NB4 (cell line): ENCODE measurements at regions not wholly inside any gene's neighbourhood (a gene's known extent, or its start where the extent isn't known, plus 50 kb on each side); places are given as distances from the start of the nearest gene placed in this dataset.

ENCODE experiments used
- DNase-seq: peaks from one replicate; pipeline ENCODE4 v3.0.0; 2010; ENCODE audit warnings: low read depth
- H3K4me3 ChIP-seq: one replicate; pipeline ENCODE4 v1.5.1; 2011; ENCODE audit warnings: mild to moderate bottlenecking, low read depth, low read length, moderate library complexity
- MYC ChIP-seq: IDR thresholded peaks from 2 replicates; pipeline ENCODE4 v1.6.1; 2011; ENCODE audit warnings: low read depth, low read length
- POLR2A ChIP-seq: IDR thresholded peaks from 2 replicates; pipeline ENCODE4 v1.6.1; 2011; ENCODE audit warnings: mild to moderate bottlenecking; ENCODE audit not compliant: insufficient read length; ENCODE audit errors: extremely low read depth
- TF ChIP-seq, protein P1 (sequence below): IDR thresholded peaks from one replicate; pipeline ENCODE4 v1.5.1; 2012; ENCODE audit warnings: low read depth, low read length
- TF ChIP-seq, protein P2 (sequence below): IDR thresholded peaks from 2 replicates; pipeline ENCODE4 v1.6.1; 2011; ENCODE audit warnings: low read depth, low read length

DNA sequence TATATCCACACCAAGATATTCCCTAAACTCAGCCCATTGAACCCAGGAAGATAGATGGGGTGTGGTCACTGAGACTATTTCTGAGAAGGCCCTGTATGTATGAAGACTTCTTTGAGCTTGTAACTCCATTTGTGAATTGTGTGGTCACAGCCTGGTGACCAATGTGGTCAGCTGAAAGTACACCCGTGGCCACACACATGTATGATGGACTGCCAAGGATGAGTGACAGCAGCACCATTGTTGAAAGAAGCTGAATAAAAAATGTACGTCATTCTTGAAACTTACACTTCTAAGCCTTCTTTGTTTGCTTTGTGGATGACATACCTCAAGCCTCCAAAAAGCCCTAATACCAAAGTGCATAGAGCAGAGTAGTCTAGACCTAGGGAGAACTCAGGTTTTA, 581.4 kb downstream of the RAB28 start:
- TF ChIP-seq POLR2A: no peak
- H3K4me3 ChIP-seq: no peak overlapping the region
- DNase-seq: no peak

DNA sequence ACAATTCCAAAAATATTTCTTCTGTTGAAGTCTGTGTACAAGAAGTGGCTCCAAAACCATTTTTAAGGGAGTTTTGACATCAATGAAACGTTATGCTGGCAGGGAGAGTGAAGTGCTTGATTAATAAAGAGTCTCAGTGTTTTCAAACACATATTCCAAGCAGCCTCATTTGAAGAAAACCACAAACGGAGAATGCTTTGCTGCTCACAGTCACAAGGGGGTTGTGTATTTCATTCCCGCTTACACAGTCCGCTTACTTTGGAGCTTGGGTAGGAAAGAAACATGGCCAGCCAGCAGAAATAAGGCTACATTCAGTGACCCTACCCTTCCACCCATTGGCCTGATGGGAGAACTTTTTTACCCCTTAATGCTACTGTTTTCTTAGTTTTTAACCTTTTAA, 586.2 kb downstream of the RAB28 start:
- no peak for DNase-seq
- TF ChIP-seq POLR2A (no peak), MYC (no peak)
- TF ChIP-seq, protein P1, sequence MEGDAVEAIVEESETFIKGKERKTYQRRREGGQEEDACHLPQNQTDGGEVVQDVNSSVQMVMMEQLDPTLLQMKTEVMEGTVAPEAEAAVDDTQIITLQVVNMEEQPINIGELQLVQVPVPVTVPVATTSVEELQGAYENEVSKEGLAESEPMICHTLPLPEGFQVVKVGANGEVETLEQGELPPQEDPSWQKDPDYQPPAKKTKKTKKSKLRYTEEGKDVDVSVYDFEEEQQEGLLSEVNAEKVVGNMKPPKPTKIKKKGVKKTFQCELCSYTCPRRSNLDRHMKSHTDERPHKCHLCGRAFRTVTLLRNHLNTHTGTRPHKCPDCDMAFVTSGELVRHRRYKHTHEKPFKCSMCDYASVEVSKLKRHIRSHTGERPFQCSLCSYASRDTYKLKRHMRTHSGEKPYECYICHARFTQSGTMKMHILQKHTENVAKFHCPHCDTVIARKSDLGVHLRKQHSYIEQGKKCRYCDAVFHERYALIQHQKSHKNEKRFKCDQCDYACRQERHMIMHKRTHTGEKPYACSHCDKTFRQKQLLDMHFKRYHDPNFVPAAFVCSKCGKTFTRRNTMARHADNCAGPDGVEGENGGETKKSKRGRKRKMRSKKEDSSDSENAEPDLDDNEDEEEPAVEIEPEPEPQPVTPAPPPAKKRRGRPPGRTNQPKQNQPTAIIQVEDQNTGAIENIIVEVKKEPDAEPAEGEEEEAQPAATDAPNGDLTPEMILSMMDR: no peak
- TF ChIP-seq, protein P2, sequence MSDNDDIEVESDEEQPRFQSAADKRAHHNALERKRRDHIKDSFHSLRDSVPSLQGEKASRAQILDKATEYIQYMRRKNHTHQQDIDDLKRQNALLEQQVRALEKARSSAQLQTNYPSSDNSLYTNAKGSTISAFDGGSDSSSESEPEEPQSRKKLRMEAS: no peak
- H3K4me3 ChIP-seq: no peak overlapping the region

DNA sequence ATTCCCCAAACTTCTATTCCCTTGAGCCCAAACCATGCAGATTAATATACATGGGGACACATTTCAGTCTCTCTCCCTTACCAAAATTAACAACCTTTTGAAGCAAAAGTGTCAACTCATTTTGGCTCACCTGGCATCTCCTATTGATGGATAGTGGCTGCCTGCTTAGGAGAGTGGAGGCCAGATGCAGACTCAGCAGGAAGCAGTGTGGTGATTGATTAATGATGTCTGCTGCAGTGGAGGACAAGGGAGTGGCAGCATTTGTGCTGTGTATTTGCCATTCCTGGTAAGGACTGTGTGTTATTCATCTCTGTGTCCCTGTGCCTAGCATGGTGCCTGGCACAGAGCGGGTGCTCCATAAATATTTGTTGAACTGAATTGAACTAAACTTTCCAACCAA, 590.1 kb downstream of the RAB28 start:
- no peak for DNase-seq
- TF ChIP-seq, protein P2: no peak
- TF ChIP-seq, protein P1: no peak
- TF ChIP-seq POLR2A: no peak
- no peak for TF ChIP-seq MYC
- no peak overlapping the region for H3K4me3 ChIP-seq

DNA sequence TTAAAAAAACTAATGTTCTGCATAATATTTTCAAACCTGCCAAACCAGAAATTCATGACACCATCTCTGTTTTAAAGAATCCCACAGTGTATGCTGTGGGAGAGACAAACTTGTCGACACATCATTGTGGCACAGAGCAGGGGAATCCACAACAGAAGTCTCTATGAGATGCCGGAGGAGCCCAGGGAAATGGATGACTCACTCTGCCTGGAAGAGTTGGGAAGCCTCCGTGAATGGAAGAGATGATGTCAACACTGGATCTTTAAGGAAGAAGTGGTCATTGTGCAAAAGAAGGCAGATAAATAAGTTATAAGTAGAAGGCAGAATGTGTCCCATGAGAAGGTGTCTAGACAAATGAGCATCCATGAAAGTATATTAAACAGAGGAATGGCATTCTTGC, 595.1 kb downstream of the RAB28 start:
- TF ChIP-seq POLR2A: no peak
- TF ChIP-seq, protein P2: no peak
- TF ChIP-seq, protein P1: no peak
- TF ChIP-seq MYC: no peak
- DNase-seq: no peak
- H3K4me3 ChIP-seq: no peak overlapping the region

DNA sequence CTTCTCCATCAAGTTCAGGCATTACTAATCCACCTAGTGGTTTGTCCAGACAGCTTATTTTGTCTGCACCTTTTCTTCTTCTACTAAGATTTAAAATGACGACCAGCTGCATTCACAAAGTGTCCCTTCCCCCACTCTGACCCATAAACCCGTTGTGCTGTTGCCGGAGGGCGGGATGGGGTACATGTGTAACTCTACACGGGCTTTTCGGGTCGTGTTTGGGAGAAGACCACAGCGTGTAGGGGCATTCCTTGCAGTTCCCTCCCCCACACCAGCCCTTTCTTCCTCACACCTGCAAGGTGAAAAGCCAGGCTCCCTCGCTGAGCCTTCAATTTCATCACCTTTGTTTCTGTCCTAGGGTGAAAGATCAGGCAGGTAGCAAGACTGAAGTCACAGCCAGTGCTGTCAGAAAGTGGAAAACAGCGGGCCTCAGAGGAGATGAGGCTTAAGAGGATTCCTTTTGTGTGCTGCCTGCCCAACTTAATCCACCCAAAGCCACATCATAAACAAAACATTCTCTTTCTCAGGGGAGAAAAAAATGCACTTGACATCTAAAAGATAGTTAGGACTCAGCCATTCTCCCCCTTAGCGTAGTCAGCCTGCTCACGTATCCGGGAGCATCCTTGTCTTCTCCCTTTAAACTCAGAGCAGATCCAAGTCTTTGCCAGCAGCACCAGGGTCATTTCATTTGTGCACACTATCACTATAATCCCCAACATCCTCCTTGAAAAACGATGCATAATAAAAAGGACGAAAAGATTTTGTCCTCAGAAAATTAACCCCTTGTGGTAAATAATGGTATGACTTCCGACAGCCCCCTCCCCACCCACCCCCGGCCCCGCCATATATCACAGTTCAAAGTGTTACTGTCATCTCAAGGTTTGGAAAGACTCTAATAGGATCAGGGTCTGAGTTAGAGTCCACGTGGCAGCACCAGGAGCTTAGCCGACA, 599.0 kb downstream of the RAB28 start:
- H3K4me3 ChIP-seq: no peak overlapping the region
- no peak for DNase-seq

More for the DNA sequence above, 599.0 kb downstream of the RAB28 start:
- TF ChIP-seq, protein P2: no peak
- TF ChIP-seq, protein P1: no peak
- TF ChIP-seq POLR2A (no peak), MYC (no peak)
